ENCODE measurements at regions not wholly inside any gene's neighbourhood (a gene's known extent, or its start where the extent isn't known, plus 50 kb on each side); places are given as distances from the start of the nearest gene placed in this dataset.
A peak's percentile ranks its signal among the peaks of the same experiment; 100 is the strongest.

DNA sequence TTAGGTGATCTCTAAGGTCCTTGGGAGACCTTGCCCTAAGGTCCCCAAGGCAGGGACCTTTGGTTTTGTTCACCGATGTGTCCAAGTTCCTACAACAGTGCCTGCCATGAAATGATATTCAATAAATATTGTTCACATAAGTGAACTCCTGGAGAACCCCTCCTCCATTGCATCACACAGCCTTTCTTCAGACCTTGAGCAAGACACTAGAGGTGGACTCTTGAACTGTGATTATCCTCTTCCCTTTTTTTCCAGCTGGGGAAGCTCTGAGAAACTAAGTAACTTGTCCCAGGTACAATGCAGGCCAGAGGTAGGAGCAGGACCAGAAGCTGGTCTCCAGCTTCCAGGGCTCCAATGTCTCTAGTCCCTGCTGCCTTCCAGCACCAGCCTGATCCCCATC is 76.6 kb upstream of the LMO1 start:
- no peaks in the 10 kb centered on the region for H3K79me2 ChIP-seq (ENCODE audit: control insufficient read depth, insufficient read depth, low read length)
- no peaks in the 10 kb centered on the region for H3K36me3 ChIP-seq (ENCODE audit: control insufficient read depth, insufficient read depth, low read length)
- H3K4me2 ChIP-seq (ENCODE audit: low read length) = no peak overlapping the region
- no peak overlapping the region for H4K5ac ChIP-seq (ENCODE audit: low read length)
- no peaks in the 10 kb centered on the region for H3K79me1 ChIP-seq (ENCODE audit: low read length)
- peaks cover 4% of the 10 kb centered on the region for H3K4me1 ChIP-seq (ENCODE audit: control insufficient read depth, low read depth, low read length)
- no peak overlapping the region for H3K18ac ChIP-seq (ENCODE audit: low read length)
- H2BK120ac ChIP-seq (ENCODE audit: low read depth, low read length) = no peak overlapping the region
- H3K27me3 ChIP-seq (ENCODE audit: insufficient read depth, low read length, poor library complexity) = no peaks in the 10 kb centered on the region
- no peak overlapping the region for H2BK15ac ChIP-seq (replicated peaks; ENCODE audit: low read depth)
- DNase-seq = no peak
- no peak overlapping the region for H3K56ac ChIP-seq (ENCODE audit: low read length)
- H3K23ac ChIP-seq (ENCODE audit: low read length) = no peak overlapping the region
- no peak overlapping the region for H4K8ac ChIP-seq (ENCODE audit: low read depth, low read length)
- no peak overlapping the region for H2BK5ac ChIP-seq (ENCODE audit: low read length)
- H3K4ac ChIP-seq (ENCODE audit: low read depth, low read length) = no peak overlapping the region
- no peak overlapping the region for H2AK5ac ChIP-seq (ENCODE audit: low read length)
- H3K4me3 ChIP-seq (ENCODE audit: low read length) = no peak overlapping the region
- H3K9ac ChIP-seq (ENCODE audit: low read length) = no peak overlapping the region
- no peak overlapping the region for H3K27ac ChIP-seq (ENCODE audit: low read depth, low read length)
- WGBS (ENCODE audit: extremely low coverage, insufficient coverage, low lambda C conversion rate) = no CpG with 5 or more reads among the region's 1 CpG

- WGBS (ENCODE audit: extremely low coverage, insufficient coverage, low lambda C conversion rate) = no CpG with 5 or more reads among the region's 25 CpGs
- no peak overlapping the region for H2BK15ac ChIP-seq (replicated peaks; ENCODE audit: low read depth)
- H3K4me2 ChIP-seq (ENCODE audit: low read length) = no peak overlapping the region
- H2BK5ac ChIP-seq (ENCODE audit: low read length) = no peak overlapping the region
- no peak overlapping the region for H3K23ac ChIP-seq (ENCODE audit: low read length)
- no peak overlapping the region for H3K9ac ChIP-seq (ENCODE audit: low read length)
- H3K27ac ChIP-seq (ENCODE audit: low read depth, low read length) = no peak overlapping the region
- no peaks in the 10 kb centered on the region for H3K27me3 ChIP-seq (ENCODE audit: insufficient read depth, low read length, poor library complexity)
- no peak overlapping the region for H4K8ac ChIP-seq (ENCODE audit: low read depth, low read length)
- peaks cover 4% of the 10 kb centered on the region for H3K4me1 ChIP-seq (ENCODE audit: control insufficient read depth, low read depth, low read length)
- no peak overlapping the region for H3K56ac ChIP-seq (ENCODE audit: low read length)
- H3K79me1 ChIP-seq (ENCODE audit: low read length) = no peaks in the 10 kb centered on the region
- H3K36me3 ChIP-seq (ENCODE audit: control insufficient read depth, insufficient read depth, low read length) = no peaks in the 10 kb centered on the region
- no peak overlapping the region for H2BK120ac ChIP-seq (ENCODE audit: low read depth, low read length)
- no peak overlapping the region for H3K18ac ChIP-seq (ENCODE audit: low read length)
- no peak overlapping the region for H2AK5ac ChIP-seq (ENCODE audit: low read length)
- no peaks in the 10 kb centered on the region for H3K79me2 ChIP-seq (ENCODE audit: control insufficient read depth, insufficient read depth, low read length)
- no peak for DNase-seq
- no peak overlapping the region for H4K5ac ChIP-seq (ENCODE audit: low read length)
- H3K4me3 ChIP-seq (ENCODE audit: low read length) = no peak overlapping the region
- no peak overlapping the region for H3K4ac ChIP-seq (ENCODE audit: low read depth, low read length)
These were observed 75.9 kb upstream of the LMO1 start for GRCh38 chr11:8339592-8340022.

- Histone ChIP-seq H2BK15ac (replicated peaks; ENCODE audit: low read depth) (no peak overlapping the region), H3K4me3 (ENCODE audit: low read length) (no peak overlapping the region), H2BK120ac (ENCODE audit: low read depth, low read length) (no peak overlapping the region), H3K4ac (ENCODE audit: low read depth, low read length) (no peak overlapping the region), H3K79me1 (ENCODE audit: low read length) (no peaks in the 10 kb centered on the region), H3K18ac (ENCODE audit: low read length) (no peak overlapping the region), H3K23ac (ENCODE audit: low read length) (no peak overlapping the region), H3K4me2 (ENCODE audit: low read length) (no peak overlapping the region), H3K27ac (ENCODE audit: low read depth, low read length) (no peak overlapping the region), H4K5ac (ENCODE audit: low read length) (no peak overlapping the region), H3K4me1 (ENCODE audit: control insufficient read depth, low read depth, low read length) (peaks cover 9% of the 10 kb centered on the region), H3K56ac (ENCODE audit: low read length) (peak overlapping the region; percentile 44), H3K36me3 (ENCODE audit: control insufficient read depth, insufficient read depth, low read length) (no peaks in the 10 kb centered on the region), H2AK5ac (ENCODE audit: low read length) (no peak overlapping the region), H3K9ac (ENCODE audit: low read length) (peak overlapping the region; percentile 37), H2BK5ac (ENCODE audit: low read length) (no peak overlapping the region), H3K27me3 (ENCODE audit: insufficient read depth, low read length, poor library complexity) (no peaks in the 10 kb centered on the region), H3K79me2 (ENCODE audit: control insufficient read depth, insufficient read depth, low read length) (no peaks in the 10 kb centered on the region), H4K8ac (ENCODE audit: low read depth, low read length) (no peak overlapping the region)
- peak; percentile 62 for DNase-seq
- WGBS (ENCODE audit: extremely low coverage, insufficient coverage, low lambda C conversion rate) = no CpG with 5 or more reads among the region's 8 CpGs
These were observed 74.5 kb upstream of the LMO1 start for GRCh38 chr11:8338138-8338537.

DNA sequence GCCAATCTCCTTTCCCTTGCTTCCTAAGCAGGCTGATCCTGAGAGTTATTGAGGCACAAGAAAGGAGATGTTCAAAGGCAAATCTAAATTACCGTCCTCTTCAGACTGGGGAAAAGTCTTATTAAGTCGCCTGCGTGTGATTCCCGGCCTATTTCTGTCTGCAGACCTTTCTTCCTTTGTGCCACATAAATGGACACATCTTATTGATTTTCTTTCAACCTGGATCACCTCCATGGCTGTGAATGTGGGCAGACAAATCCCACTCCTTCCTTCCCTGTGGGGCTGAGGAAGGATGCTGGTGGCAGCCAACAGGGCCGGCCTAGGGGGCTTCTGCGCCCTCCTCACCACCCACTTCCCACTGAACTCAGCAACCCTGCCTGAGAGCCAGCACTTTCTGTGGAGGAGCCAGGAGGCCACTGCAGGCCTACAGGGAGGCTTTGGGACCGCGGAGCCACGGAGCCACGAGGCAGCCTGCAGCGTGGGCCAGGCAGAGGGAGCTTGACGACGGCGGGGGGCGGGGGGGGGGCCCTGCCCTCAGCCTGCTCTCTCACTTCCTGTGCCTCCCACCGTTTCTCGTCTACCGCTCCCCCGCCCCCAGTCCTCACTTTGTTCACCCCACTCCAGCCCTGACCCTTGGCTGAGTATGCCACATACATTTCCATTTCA is 73.6 kb upstream of the LMO1 start:
- no peak overlapping the region for H3K4ac ChIP-seq (ENCODE audit: low read depth, low read length)
- no peak overlapping the region for H2AK5ac ChIP-seq (ENCODE audit: low read length)
- no peak overlapping the region for H2BK5ac ChIP-seq (ENCODE audit: low read length)
- no peak overlapping the region for H3K4me3 ChIP-seq (ENCODE audit: low read length)
- no peak overlapping the region for H2BK15ac ChIP-seq (replicated peaks; ENCODE audit: low read depth)
- H3K18ac ChIP-seq (ENCODE audit: low read length) = no peak overlapping the region
- no peaks in the 10 kb centered on the region for H3K36me3 ChIP-seq (ENCODE audit: control insufficient read depth, insufficient read depth, low read length)
- H3K23ac ChIP-seq (ENCODE audit: low read length) = no peak overlapping the region
- H3K56ac ChIP-seq (ENCODE audit: low read length) = no peak overlapping the region
- H4K5ac ChIP-seq (ENCODE audit: low read length) = no peak overlapping the region
- H3K9ac ChIP-seq (ENCODE audit: low read length) = no peak overlapping the region
- whole genome bisulfite sequencing (ENCODE audit: extremely low coverage, insufficient coverage, low lambda C conversion rate) = no CpG with 5 or more reads among the region's 19 CpGs
- H3K27me3 ChIP-seq (ENCODE audit: insufficient read depth, low read length, poor library complexity) = no peaks in the 10 kb centered on the region
- no peaks in the 10 kb centered on the region for H3K79me1 ChIP-seq (ENCODE audit: low read length)
- H3K27ac ChIP-seq (ENCODE audit: low read depth, low read length) = no peak overlapping the region
- no peak overlapping the region for H2BK120ac ChIP-seq (ENCODE audit: low read depth, low read length)
- no peaks in the 10 kb centered on the region for H3K79me2 ChIP-seq (ENCODE audit: control insufficient read depth, insufficient read depth, low read length)
- H3K4me2 ChIP-seq (ENCODE audit: low read length) = no peak overlapping the region
- no peak overlapping the region for H4K8ac ChIP-seq (ENCODE audit: low read depth, low read length)
- peaks cover 9% of the 10 kb centered on the region for H3K4me1 ChIP-seq (ENCODE audit: control insufficient read depth, low read depth, low read length)
- no peak for DNase-seq

- Histone ChIP-seq H4K8ac (ENCODE audit: low read depth, low read length) (no peak overlapping the region), H3K18ac (ENCODE audit: low read length) (no peak overlapping the region), H4K5ac (ENCODE audit: low read length) (no peak overlapping the region), H3K4me3 (ENCODE audit: low read length) (no peak overlapping the region), H3K4me1 (ENCODE audit: control insufficient read depth, low read depth, low read length) (peaks cover 8% of the 10 kb centered on the region), H3K79me2 (ENCODE audit: control insufficient read depth, insufficient read depth, low read length) (no peaks in the 10 kb centered on the region), H3K27ac (ENCODE audit: low read depth, low read length) (peak overlapping the region; percentile 42), H3K9ac (ENCODE audit: low read length) (no peak overlapping the region), H3K4me2 (ENCODE audit: low read length) (no peak overlapping the region), H2AK5ac (ENCODE audit: low read length) (no peak overlapping the region), H3K36me3 (ENCODE audit: control insufficient read depth, insufficient read depth, low read length) (no peaks in the 10 kb centered on the region), H2BK120ac (ENCODE audit: low read depth, low read length) (no peak overlapping the region), H3K79me1 (ENCODE audit: low read length) (no peaks in the 10 kb centered on the region), H3K27me3 (ENCODE audit: insufficient read depth, low read length, poor library complexity) (no peaks in the 10 kb centered on the region), H2BK5ac (ENCODE audit: low read length) (no peak overlapping the region), H3K23ac (ENCODE audit: low read length) (no peak overlapping the region), H3K56ac (ENCODE audit: low read length) (no peak overlapping the region), H2BK15ac (replicated peaks; ENCODE audit: low read depth) (no peak overlapping the region), H3K4ac (ENCODE audit: low read depth, low read length) (no peak overlapping the region)
- WGBS (ENCODE audit: extremely low coverage, insufficient coverage, low lambda C conversion rate) = no CpG with 5 or more reads among the region's 17 CpGs
- DNase-seq = peak; percentile 77
These were observed 72.9 kb upstream of the LMO1 start for GRCh38 chr11:8336356-8337129.
